Gastroesophageal sphincter (tissue), 3 donors: ENCODE measurements at regions not wholly inside any gene's neighbourhood (a gene's known extent, or its start where the extent isn't known, plus 50 kb on each side); places are given as distances from the start of the nearest gene placed in this dataset.

Experiments used
- EP300 ChIP-seq: sonication (generic); formaldehyde crosslinking; IDR thresholded peaks from one replicate; pipeline ENCODE4 v1.6.1; 2017; ENCODE audit warnings: antibody characterized with exemption, mild to moderate bottlenecking
- TF ChIP-seq, protein P1 (sequence below), 4 experiments: fragments of 200-600 bp in 2 of 4; fragments of 450-650 bp in 2 of 4; sonication (generic) in 1 of 4; IDR thresholded peaks; one replicate each; pipeline ENCODE4 v1.5.1; 2017 to 2019; ENCODE audit warnings: antibody characterized with exemption in 4 of 4, mild to moderate bottlenecking in 2 of 4, moderate library complexity in 2 of 4

DNA sequence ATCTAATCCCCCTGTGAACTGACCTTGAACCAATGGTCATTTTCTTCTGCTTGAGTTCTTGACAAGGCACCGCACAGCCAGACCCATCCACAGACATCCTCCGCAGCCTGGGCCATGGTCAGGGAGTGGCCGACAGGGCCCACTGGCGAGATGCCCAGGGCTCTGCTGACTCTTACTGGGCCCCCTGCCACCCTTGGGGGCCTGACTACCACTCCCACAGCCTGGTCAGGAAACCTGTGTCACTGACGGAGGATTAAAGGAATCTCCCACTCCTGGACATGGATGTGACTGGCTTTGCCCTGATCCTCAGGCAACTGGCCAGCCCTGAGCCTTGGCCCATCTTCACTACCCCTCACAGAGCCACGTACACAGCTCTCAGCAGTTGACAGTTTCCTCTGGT, 50.4 kb upstream of the ENO4 start:
- TF ChIP-seq, protein P1, sequence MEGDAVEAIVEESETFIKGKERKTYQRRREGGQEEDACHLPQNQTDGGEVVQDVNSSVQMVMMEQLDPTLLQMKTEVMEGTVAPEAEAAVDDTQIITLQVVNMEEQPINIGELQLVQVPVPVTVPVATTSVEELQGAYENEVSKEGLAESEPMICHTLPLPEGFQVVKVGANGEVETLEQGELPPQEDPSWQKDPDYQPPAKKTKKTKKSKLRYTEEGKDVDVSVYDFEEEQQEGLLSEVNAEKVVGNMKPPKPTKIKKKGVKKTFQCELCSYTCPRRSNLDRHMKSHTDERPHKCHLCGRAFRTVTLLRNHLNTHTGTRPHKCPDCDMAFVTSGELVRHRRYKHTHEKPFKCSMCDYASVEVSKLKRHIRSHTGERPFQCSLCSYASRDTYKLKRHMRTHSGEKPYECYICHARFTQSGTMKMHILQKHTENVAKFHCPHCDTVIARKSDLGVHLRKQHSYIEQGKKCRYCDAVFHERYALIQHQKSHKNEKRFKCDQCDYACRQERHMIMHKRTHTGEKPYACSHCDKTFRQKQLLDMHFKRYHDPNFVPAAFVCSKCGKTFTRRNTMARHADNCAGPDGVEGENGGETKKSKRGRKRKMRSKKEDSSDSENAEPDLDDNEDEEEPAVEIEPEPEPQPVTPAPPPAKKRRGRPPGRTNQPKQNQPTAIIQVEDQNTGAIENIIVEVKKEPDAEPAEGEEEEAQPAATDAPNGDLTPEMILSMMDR (IDR thresholded peaks at IDR 0.05), result no peak
- no peak for TF ChIP-seq EP300
